Activated T-helper 17 cell treated with anti-CD3 and anti-CD28 coated beads, Interleukin-2, amount 50 U/mL, for 72 hours (primary cell): ENCODE measurements at regions not wholly inside any gene's neighbourhood (a gene's known extent, or its start where the extent isn't known, plus 50 kb on each side); places are given as distances from the start of the nearest gene placed in this dataset.
"Not testable (repeated sequence)": the region's sequence is repeated elsewhere in the genome, so short reads cannot be mapped to it uniquely, and the experiment has no call there.

Experiments
- ATAC-seq: fragments of 150-1000 bp; cut with Tn5 transposase; replicated peaks from 2 replicates; pipeline ENCODE4 v1.10.0; 2021; ENCODE audit warnings: mild to moderate bottlenecking, moderate library complexity
- H3K27ac Mint-ChIP-seq: one replicate; pipeline ENCODE4 v1.8.0; 2022; ENCODE audit warnings: mixed read lengths
- H3K27me3 Mint-ChIP-seq: one replicate; pipeline ENCODE4 v1.8.0; 2022; ENCODE audit warnings: mixed read lengths
- H3K36me3 Mint-ChIP-seq: one replicate; pipeline ENCODE4 v1.8.0; 2022; ENCODE audit warnings: low read depth, mild to moderate bottlenecking, mixed read lengths
- H3K4me1 Mint-ChIP-seq: one replicate; pipeline ENCODE4 v1.8.0; 2022; ENCODE audit warnings: mixed read lengths
- H3K4me3 Mint-ChIP-seq: one replicate; pipeline ENCODE4 v1.8.0; 2022; ENCODE audit warnings: mild to moderate bottlenecking, mixed read lengths
- H3K9me3 Mint-ChIP-seq: one replicate; pipeline ENCODE4 v1.8.0; 2022; ENCODE audit warnings: mixed read lengths

DNA sequence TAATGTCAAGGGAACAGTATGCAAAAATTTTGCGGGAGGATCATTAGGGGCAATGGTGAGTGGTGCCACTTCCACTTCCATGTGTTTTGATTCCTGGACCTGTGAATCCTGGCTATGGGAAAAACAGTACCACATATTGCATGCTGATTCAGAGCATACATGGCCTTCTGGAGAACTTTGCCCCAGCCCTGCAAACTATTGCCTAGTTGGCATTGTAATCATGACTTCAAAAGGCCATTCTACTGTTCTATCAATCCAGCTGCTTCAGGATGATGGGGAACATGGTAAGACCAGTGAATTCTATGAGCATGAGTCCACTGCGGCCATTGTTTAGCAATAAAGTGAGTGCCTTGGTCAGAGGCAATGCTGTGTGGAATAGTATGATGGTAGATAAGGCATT is 75.3 kb upstream of the ZC3H15 start:
- no peaks in the 10 kb centered on the region for H3K27me3 Mint-ChIP-seq
- no peak for ATAC-seq
- no peak overlapping the region for H3K27ac Mint-ChIP-seq
- no peak overlapping the region for H3K4me3 Mint-ChIP-seq
- no peaks in the 10 kb centered on the region for H3K36me3 Mint-ChIP-seq
- no peaks in the 10 kb centered on the region for H3K4me1 Mint-ChIP-seq
- H3K9me3 Mint-ChIP-seq: peaks cover 12% of the 10 kb centered on the region

GRCh38 chr2:186422226-186422625 is 63.8 kb upstream of the ZC3H15 start:
- Mint-ChIP-seq H3K27me3 (no peaks in the 10 kb centered on the region), H3K4me3 (no peak overlapping the region), H3K9me3 (no peaks in the 10 kb centered on the region), H3K4me1 (peaks cover 8% of the 10 kb centered on the region), H3K36me3 (peaks cover 10% of the 10 kb centered on the region), H3K27ac (no peak overlapping the region)
- no peak for ATAC-seq

DNA sequence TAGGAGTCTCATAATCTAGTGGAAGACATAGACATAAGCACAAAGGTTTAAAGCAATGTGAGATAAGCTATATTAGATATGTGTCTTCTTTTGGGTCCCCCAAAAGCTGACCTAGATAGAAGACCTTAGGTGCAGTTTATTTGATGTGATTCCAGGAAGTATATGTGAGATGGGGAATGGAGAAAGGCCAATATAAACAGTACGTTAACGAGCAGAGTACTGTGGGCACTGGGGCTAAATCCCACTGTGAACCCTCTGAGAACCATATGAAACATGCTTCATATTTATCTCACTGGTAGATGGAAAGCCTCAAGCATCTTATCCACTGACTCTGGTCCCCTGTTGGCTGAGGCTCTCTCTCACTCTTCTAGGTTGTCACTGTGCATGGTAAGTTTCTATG is 62.6 kb upstream of the ZC3H15 start:
- ATAC-seq: no peak
- Mint-ChIP-seq H3K27me3 (no peaks in the 10 kb centered on the region), H3K36me3 (no peaks in the 10 kb centered on the region), H3K27ac (no peak overlapping the region), H3K4me1 (peaks cover 8% of the 10 kb centered on the region), H3K9me3 (no peaks in the 10 kb centered on the region), H3K4me3 (no peak overlapping the region)

DNA sequence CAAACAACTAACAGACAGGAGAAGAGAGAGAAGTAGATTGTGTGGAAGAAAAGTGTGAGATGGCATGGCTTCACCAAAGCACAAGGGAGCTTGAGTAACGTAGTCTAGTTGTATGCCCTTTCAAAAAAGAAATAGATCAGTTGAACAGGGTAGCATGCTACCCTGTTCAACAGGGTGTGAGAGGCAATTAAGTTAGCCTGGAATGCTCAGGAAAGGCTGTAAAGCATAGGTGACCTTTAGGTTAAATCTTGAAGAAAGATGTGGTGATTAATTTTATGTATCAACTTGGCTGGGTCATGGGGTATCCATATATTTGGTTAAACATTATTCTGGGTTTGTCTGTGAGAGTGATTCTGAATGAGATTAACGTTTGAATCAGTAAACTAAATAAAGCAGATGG is 61.8 kb upstream of the ZC3H15 start:
- H3K27me3 Mint-ChIP-seq: no peaks in the 10 kb centered on the region
- ATAC-seq: no peak
- no peaks in the 10 kb centered on the region for H3K36me3 Mint-ChIP-seq
- no peaks in the 10 kb centered on the region for H3K9me3 Mint-ChIP-seq
- H3K4me3 Mint-ChIP-seq: no peak overlapping the region
- no peak overlapping the region for H3K27ac Mint-ChIP-seq
- H3K4me1 Mint-ChIP-seq: peaks cover 8% of the 10 kb centered on the region

GRCh38 chr2:186425576-186425975 is 60.5 kb upstream of the ZC3H15 start:
- peaks cover 8% of the 10 kb centered on the region for H3K4me1 Mint-ChIP-seq
- no peak for ATAC-seq
- no peaks in the 10 kb centered on the region for H3K36me3 Mint-ChIP-seq
- H3K27ac Mint-ChIP-seq: no peak overlapping the region
- H3K9me3 Mint-ChIP-seq: no peaks in the 10 kb centered on the region
- no peak overlapping the region for H3K4me3 Mint-ChIP-seq
- H3K27me3 Mint-ChIP-seq: no peaks in the 10 kb centered on the region

- ATAC-seq: peak; percentile 66
- Mint-ChIP-seq H3K36me3 (no peaks in the 10 kb centered on the region), H3K9me3 (no peaks in the 10 kb centered on the region), H3K27me3 (no peaks in the 10 kb centered on the region), H3K4me3 (no peak overlapping the region), H3K27ac (no peak overlapping the region), H3K4me1 (peaks cover 8% of the 10 kb centered on the region)
Observed at GRCh38 chr2:186426153-186427016, 59.7 kb upstream of the ZC3H15 start.

DNA sequence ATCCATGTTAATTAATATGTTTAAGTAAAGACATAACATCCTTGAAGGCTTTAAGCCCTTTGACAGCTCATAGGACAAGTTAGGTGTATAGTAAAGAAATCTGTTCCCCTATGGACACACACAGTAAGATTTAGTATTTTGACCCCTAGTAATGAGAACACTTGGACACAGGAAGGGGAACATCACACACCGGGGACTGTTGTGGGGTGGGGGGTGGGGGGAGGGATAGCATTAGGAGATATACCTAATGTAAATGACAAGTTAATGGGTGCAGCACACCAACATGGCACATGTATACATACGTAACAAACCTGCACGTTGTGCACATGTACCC is 59.1 kb upstream of the ZC3H15 start:
- H3K36me3 Mint-ChIP-seq, H3K4me1 Mint-ChIP-seq, ATAC-seq, H3K4me3 Mint-ChIP-seq, H3K27ac Mint-ChIP-seq, H3K27me3 Mint-ChIP-seq, H3K9me3 Mint-ChIP-seq: not testable (repeated sequence)

DNA sequence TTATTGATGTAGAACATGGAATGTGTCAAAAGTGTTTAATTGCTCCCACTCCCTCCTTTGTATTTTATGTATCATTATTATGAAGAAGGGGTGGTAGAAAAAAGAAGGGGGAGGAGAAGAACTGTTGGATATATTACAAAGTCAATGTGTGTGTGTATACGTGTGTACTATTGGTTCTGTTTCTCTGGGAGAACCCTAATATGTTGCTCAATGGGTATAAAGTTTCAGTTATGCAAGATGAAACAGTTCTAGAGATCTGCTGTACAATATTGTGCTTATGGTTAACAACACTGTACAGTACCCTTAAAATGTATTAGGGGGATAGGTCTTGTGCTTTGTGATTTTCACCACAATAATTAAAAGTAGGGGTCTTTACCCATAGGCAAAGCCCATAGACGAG is 58.1 kb upstream of the ZC3H15 start:
- Mint-ChIP-seq H3K36me3 (no peaks in the 10 kb centered on the region), H3K4me1 (peaks cover 8% of the 10 kb centered on the region), H3K27me3 (no peaks in the 10 kb centered on the region), H3K9me3 (no peaks in the 10 kb centered on the region), H3K27ac (no peak overlapping the region), H3K4me3 (no peak overlapping the region)
- no peak for ATAC-seq

DNA sequence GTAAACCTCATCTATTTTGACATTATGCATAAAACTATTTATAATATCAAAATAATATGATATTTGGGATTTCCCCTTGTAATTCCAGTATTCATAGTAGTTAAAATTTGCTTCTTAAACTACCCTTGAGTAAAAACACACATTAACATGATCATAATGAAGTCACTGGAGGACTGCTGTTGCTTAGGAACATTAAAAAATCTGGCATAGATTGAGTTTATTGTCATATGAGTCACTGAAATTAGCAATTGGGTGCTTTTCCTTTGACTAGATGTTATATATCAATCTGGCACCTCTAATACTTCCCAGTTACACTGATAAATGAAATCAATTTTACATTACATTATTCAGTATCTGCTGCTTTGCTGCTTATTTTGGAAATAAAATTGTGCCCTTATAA is 57.0 kb upstream of the ZC3H15 start:
- ATAC-seq: peak; percentile 23
- H3K36me3 Mint-ChIP-seq: no peaks in the 10 kb centered on the region
- H3K4me1 Mint-ChIP-seq: peaks cover 8% of the 10 kb centered on the region
- no peak overlapping the region for H3K4me3 Mint-ChIP-seq
- no peak overlapping the region for H3K27ac Mint-ChIP-seq
- H3K27me3 Mint-ChIP-seq: no peaks in the 10 kb centered on the region
- no peaks in the 10 kb centered on the region for H3K9me3 Mint-ChIP-seq

DNA sequence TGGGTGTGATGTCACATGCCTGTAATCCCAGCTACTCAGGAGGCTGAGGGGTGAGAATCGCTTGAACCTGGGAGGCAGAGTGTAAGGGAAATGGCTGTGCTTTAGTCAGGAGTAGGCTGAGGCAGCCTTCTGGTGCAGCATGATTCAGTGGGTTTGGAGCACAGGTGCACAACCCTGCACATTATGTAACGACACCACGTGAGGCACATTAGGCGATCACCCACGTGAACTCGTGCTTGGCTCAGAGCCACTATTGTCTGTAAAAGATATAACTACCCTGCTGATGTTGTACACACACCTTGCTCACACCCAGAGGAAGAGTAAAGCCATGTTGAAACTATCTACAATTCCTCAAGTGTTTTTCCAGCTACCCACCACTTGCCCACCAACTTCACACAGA is 54.8 kb upstream of the ZC3H15 start:
- Mint-ChIP-seq H3K27me3 (no peaks in the 10 kb centered on the region), H3K4me3 (no peak overlapping the region), H3K9me3 (no peaks in the 10 kb centered on the region), H3K27ac (no peak overlapping the region), H3K36me3 (no peaks in the 10 kb centered on the region), H3K4me1 (peaks cover 7% of the 10 kb centered on the region)
- no peak for ATAC-seq

- H3K9me3 Mint-ChIP-seq: no peaks in the 10 kb centered on the region
- no peak overlapping the region for H3K4me3 Mint-ChIP-seq
- H3K27ac Mint-ChIP-seq: no peak overlapping the region
- no peak for ATAC-seq
- no peaks in the 10 kb centered on the region for H3K4me1 Mint-ChIP-seq
- no peaks in the 10 kb centered on the region for H3K36me3 Mint-ChIP-seq
- no peaks in the 10 kb centered on the region for H3K27me3 Mint-ChIP-seq
Observed at GRCh38 chr2:186433040-186433439, 53.0 kb upstream of the ZC3H15 start.

DNA sequence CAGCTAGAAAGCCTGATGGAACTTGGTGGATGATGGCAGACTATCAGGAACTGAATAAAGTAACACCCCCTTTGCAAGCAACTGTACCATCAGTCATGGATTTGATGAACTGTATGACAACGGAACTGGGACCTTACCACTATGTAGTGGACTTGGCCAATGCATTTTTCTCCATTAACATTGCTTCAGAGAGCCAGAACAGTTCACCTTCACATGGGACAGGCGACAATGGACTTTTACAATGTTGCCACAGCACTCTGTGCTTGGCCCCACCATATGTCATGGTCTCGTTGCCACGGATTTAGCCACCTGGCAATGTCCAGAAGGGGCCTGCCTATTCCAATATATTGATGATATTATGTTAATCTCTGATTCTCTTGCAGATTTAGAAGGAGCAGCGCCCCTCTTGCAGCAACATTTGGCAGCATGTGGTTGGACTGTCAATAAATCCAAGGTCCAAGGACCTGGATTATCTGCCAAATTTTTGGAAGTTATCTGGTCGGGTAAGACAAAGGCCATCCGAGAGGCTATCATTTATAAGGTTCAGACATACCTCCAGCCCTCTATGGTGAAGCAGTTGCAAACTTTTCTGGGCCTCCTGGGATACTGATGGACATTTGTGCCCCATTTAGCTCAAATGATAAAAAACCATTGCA is 52.2 kb upstream of the ZC3H15 start:
- H3K4me3 Mint-ChIP-seq: no peak overlapping the region
- no peaks in the 10 kb centered on the region for H3K27me3 Mint-ChIP-seq
- H3K4me1 Mint-ChIP-seq: no peaks in the 10 kb centered on the region
- H3K36me3 Mint-ChIP-seq: no peaks in the 10 kb centered on the region
- no peak for ATAC-seq
- no peak overlapping the region for H3K27ac Mint-ChIP-seq
- H3K9me3 Mint-ChIP-seq: no peaks in the 10 kb centered on the region
